ENCODE measurements at regions not wholly inside any gene's neighbourhood (a gene's known extent, or its start where the extent isn't known, plus 50 kb on each side); places are given as distances from the start of the nearest gene placed in this dataset.
"Not testable (repeated sequence)": the region's sequence is repeated elsewhere in the genome, so short reads cannot be mapped to it uniquely, and the experiment has no call there.

GRCh38 chr13:58991826-58992477 lies 1171.8 kb downstream of the DIAPH3 start:
- intact Hi-C loops (cut with DNase I): no loop called here
- DNase-seq (ENCODE audit: low spot score): no peak

- DNase-seq (ENCODE audit: low spot score): no peak
- intact Hi-C loops (cut with DNase I): no loop called here
These were observed 1171.2 kb downstream of the DIAPH3 start for GRCh38 chr13:58992478-58993042.

DNA sequence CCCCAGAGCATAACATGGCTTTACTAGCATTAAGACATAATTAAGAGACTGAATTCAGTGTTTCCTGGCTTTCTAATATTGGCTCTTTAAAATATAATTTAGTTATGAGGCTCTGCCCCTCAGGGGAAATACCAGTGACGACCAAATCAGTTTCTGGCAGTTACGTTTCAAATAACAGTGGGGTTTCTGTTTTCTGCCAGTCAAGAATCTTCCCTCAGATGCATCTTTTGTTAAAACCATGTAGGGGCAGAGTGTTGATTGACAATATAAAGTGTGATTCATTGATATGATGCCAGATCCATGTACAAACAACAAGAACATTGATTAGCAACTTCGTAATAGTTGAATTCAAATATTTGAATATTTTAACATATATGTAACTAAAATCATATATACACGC lies 1169.7 kb downstream of the DIAPH3 start:
- intact Hi-C loops (cut with DNase I): no loop called here

DNA sequence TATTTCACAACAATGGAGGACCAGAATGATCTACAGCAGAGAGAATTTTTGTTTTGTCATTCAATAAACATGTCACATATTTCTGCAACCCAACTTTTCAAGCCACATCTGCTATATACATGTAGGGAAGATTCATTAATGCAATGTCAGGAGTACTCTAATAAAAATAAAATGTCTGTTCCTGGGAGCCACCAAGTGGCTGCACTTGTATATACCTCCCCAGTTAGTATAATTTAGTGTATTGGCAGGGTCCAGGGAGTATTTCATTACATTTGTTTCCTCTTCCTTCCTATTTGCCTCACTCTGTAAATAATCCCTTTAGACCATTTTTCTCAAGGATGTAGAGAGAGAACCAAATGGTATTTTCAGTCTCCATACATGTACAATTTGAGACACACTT lies 1169.0 kb downstream of the DIAPH3 start:
- DNase-seq (ENCODE audit: low spot score): no peak
- intact Hi-C loops (cut with DNase I): no loop called here

More for the DNA sequence above, 1169.7 kb downstream of the DIAPH3 start:
- no peak for DNase-seq (ENCODE audit: low spot score)

DNA sequence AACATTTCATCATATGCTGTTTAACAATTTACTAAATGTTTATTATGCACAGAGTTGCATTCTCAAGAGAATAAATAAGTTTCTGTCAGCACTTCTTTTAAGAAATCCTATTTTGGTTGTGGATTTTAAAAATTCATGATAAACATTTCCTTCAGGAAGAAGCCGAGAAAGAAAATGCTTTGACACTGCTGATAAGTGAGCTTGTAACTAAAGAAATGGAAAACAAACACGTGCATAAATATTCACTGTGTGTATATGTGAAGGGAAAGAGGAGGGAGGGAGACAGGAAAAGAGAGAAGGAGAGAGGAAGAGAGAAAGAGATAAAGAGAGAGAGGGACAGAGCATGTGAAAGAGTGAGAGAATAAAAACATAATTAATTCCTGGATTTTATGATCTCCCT lies 1165.0 kb downstream of the DIAPH3 start:
- intact Hi-C loops (cut with DNase I): no loop called here
- no peak for DNase-seq (ENCODE audit: low spot score)

DNA sequence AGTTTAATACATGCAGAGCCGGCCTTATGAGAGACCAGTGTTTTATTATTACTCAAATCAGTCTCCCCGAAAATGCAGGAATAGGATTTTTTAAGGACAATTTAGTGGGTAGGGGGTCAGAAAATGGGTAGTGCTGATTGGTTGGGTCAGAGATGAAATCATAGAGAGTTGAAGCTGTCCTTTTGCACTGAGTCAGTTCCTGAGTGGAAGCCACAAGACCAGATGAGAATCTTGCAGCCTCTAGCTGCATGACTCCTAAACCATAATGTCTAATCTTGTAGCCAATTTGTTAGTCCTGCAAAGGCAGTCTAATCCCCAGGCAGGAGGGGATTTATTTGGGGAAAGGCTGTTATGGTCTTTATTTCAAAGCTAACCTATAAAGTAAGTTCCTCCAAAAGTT lies 1163.9 kb downstream of the DIAPH3 start:
- no peak for DNase-seq (ENCODE audit: low spot score)
- intact Hi-C loops (cut with DNase I): no loop called here

DNA sequence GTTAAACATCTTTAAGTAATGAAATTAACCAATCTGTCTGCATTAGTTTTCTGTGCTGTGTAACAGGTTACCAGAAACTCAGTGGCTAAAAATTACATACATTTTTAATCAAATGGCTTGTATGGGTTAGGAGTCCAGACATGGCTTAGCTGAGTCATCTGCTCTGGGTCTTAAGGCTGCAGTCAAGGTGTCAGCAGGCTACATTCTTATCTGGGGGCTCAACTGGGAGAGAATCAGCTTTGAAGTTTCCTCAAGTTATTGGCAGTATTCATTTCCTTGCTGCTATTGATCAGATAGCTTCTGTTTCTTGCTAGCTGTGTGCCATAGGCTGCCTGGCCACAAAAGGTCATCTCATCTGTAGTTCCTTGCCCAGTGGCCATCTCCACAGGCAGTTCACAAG lies 1163.0 kb downstream of the DIAPH3 start:
- no peak for DNase-seq (ENCODE audit: low spot score)
- intact Hi-C loops (cut with DNase I): no loop called here

DNA sequence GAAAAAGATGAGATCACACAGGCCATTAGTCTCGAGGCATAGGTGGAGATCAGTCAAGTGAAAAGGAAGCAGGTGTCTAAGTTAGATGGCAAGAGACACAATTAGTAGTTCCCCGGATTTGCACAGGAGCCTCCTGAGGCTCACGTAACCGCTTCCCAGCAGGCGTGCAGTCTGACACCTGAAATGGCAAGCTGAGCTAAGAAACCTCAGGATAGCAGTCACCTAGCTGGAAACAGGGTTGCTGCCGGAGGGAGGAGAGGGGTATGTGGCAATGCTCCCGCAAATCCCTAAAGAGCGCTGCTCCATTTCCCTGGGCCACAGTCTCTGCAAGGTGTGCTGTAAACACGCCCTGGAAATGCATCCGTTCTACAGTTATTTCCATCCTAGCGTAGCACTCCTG lies 1151.0 kb downstream of the DIAPH3 start:
- intact Hi-C loops (cut with DNase I): no loop called here
- DNase-seq (ENCODE audit: low spot score): no peak

- intact Hi-C loops (cut with DNase I): no loop called here
- no peak for DNase-seq (ENCODE audit: low spot score)
These were observed 1147.5 kb downstream of the DIAPH3 start for GRCh38 chr13:59016250-59016649.

GRCh38 chr13:59024434-59024833 lies 1139.3 kb downstream of the DIAPH3 start:
- DNase-seq (ENCODE audit: low spot score): no peak
- intact Hi-C loops (cut with DNase I): no loop called here

GRCh38 chr13:59034198-59034597 lies 1129.5 kb downstream of the DIAPH3 start:
- no peak for DNase-seq (ENCODE audit: low spot score)
- intact Hi-C loops (cut with DNase I): no loop called here

DNA sequence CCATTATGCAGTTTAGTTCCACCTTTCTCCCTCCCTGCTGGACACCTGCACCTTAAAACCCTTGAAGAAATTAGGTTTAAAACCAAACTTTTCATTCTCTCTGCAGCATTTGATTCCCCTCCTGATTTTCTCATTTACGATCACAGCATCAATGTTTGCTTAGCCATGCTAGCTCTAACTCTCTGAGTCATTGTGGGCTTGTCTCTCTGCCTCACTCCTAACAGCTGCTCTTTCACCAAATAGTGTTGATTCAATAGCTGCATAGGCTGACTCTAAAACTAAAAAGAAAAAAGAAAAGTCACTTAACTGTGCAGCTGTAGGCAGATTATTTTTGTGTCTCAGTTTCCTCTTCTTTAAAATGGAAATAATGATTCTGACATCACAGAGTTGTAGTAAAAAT lies 1124.9 kb downstream of the DIAPH3 start:
- intact Hi-C loops (cut with DNase I): no loop called here
- no peak for DNase-seq (ENCODE audit: low spot score)

GRCh38 chr13:59043016-59043415 lies 1120.7 kb downstream of the DIAPH3 start:
- intact Hi-C loops (cut with DNase I): no loop called here
- no peak for DNase-seq (ENCODE audit: low spot score)

- DNase-seq (ENCODE audit: low spot score): no peak
- intact Hi-C loops (cut with DNase I): no loop called here
These were observed 1116.2 kb downstream of the DIAPH3 start for GRCh38 chr13:59047546-59047945.

- intact Hi-C loops (cut with DNase I): no loop called here
- DNase-seq (ENCODE audit: low spot score): no peak
These were observed 1102.1 kb downstream of the DIAPH3 start for GRCh38 chr13:59061621-59062020.

DNA sequence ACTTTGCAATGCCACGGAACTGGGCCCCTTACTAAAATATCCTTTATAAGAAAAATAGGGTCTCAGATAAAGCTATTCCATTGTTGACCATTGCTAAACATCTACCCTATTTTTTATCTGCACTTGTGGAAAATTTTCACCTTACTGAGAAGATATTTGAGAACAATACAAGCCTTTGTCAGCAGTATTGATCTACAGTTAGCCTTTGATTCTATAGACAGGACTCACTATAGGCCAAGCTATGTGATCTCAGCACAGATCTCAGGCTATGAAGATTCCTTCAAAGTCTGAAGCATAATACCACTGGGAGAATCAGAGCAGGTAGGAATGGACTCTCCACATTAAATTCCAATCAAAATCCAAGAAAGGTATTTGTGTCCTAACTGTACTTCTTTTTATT lies 1099.7 kb downstream of the DIAPH3 start:
- intact Hi-C loops (cut with DNase I): no loop called here
- DNase-seq (ENCODE audit: low spot score): no peak

DNA sequence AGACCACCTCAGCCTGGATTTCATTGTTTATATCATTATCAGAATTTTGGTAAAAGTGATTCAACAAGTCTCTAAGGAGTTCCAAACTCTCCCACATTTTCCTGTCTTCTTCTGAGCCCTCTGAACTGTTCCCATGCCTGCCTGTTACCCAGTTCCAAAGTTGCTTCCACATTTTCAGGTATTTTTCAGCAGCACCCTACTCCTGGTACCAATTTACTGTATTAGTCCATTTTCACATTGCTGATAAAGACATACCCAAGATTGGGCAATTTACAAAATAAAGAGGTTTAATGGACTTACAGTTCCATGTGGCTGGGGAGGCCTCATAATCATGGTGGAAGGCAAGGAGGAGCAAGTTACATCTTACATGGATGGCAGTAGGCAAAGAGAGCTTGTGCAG lies 1087.3 kb downstream of the DIAPH3 start:
- DNase-seq (ENCODE audit: low spot score); intact Hi-C loops (cut with DNase I): not testable (repeated sequence)

DNA sequence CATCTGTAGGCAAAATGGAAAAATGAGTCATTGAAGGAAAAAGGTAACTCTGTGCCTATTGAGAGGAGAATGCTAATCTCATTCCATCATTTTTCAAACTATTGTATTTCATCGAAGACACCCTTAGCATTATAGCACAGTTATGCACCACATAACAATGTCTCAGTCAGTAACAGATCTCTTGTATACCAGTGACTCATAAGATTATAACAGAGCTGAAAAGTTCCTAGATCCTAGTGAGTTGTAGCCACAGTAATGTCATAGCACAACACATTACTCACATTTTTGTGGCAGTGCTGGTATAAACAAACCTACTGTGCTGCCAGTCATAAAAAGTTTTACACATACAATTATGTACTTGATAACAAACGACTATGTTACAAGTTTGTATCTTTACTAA lies 1077.6 kb downstream of the DIAPH3 start:
- intact Hi-C loops (cut with DNase I): no loop called here
- no peak for DNase-seq (ENCODE audit: low spot score)

- intact Hi-C loops (cut with DNase I): no loop called here
- no peak for DNase-seq (ENCODE audit: low spot score)
These were observed 1075.0 kb downstream of the DIAPH3 start for GRCh38 chr13:59088716-59089115.

DNA sequence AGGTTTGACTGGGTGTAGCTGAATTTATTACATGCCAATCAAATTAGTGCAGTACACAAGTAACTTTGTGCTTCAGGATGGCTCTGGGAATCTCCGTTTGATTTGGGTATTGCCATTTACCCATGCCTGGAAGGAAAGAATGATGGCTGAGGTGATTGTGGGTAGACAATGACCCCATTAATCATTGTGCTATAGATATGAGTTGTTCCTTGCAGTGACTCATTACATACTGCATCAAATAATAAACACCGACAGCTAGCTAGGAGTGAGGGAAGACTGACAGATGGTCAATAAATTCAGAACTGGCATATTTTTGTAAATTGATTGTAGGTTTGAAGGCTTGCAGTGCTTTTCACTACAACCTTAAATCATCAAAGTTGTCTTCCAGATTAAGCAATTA lies 1069.5 kb downstream of the DIAPH3 start:
- intact Hi-C loops (cut with DNase I): no loop called here
- DNase-seq (ENCODE audit: low spot score): no peak

- no peak for DNase-seq (ENCODE audit: low spot score)
- intact Hi-C loops (cut with DNase I): no loop called here
These were observed 1064.3 kb downstream of the DIAPH3 start for GRCh38 chr13:59099182-59099974.

Measured in cardiac septum (tissue), 1 donor.